ENCODE measurements at regions not wholly inside any gene's neighbourhood (a gene's known extent, or its start where the extent isn't known, plus 50 kb on each side); places are given as distances from the start of the nearest gene placed in this dataset.

GRCh38 chrX:4175221-4175620 is 461.8 kb upstream of the PRKX start:
- BruUV-seq (replicated peaks): no TSS peak
- DNase-seq (ENCODE audit: low read depth, low spot score) (no peak), FAIRE-seq (no peak)
- Histone ChIP-seq H3K27ac (ENCODE audit: insufficient read depth, low read depth, low read length) (no peak overlapping the region), H3K36me3 (ENCODE audit: control insufficient read depth in 2 of 2, extremely low read depth in 1 of 2, insufficient read depth in 2 of 2, low read length in 2 of 2) (no peaks in the 10 kb centered on the region), H4K20me1 (replicated peaks; ENCODE audit: control insufficient read depth, extremely low read depth, insufficient read depth, low read length) (no peaks in the 10 kb centered on the region), H3K79me2 (ENCODE audit: control insufficient read depth, insufficient read depth, low read length) (no peaks in the 10 kb centered on the region), H3K9ac (replicated peaks; ENCODE audit: extremely low read depth, insufficient read depth, low read length) (no peak overlapping the region), H3K27me3 (ENCODE audit: control insufficient read depth in 2 of 2, insufficient read depth in 2 of 2, low read length in 2 of 2) (no peaks in the 10 kb centered on the region), H3K4me3 (replicated peaks in 1 of 3; ENCODE audit: insufficient read depth in 1 of 3, low read depth in 1 of 3, low read length in 3 of 3) (no peak overlapping the region), H3K4me1 (ENCODE audit: control insufficient read depth, extremely low read depth, insufficient read depth, low read length) (no peaks in the 10 kb centered on the region), H3K9me1 (replicated peaks; ENCODE audit: control insufficient read depth, extremely low read depth, insufficient read depth, low read length) (no peaks in the 10 kb centered on the region), H2AFZ (ENCODE audit: low read depth, low read length) (no peak overlapping the region), H3K9me3 (replicated peaks; ENCODE audit: control insufficient read depth, insufficient read depth, low read length) (no peaks in the 10 kb centered on the region), H3K4me2 (ENCODE audit: insufficient read depth, low read length) (no peak overlapping the region)
- ChIA-PET POLR2A (no interaction called here), CTCF (no interaction called here)
- dilution Hi-C loops (cut with MboI; ENCODE audit: extremely low pct_ligation_motif_present, low sequenced_read_pairs) (no loop called here), intact Hi-C loops (cut with micrococcal nuclease) (no loop called here)
- TF ChIP-seq MYC (IDR thresholded peaks at IDR 0.05; ENCODE audit: low read depth, low read length) (no peak), EZH2 (IDR thresholded peaks at IDR 0.05; ENCODE audit: borderline replicate concordance, low read depth, low read length, severe bottlenecking) (no peak), POLR2A (IDR thresholded peaks at IDR 0.05; ENCODE audit: low read depth, low read length) (no peak), GATA2 (IDR thresholded peaks at IDR 0.05; ENCODE audit: insufficient read depth, insufficient read length, low read depth, low read length) (no peak), FOS (IDR thresholded peaks at IDR 0.05; ENCODE audit: borderline replicate concordance, insufficient read depth, low read length) (no peak), POLR2AphosphoS5 (IDR thresholded peaks at IDR 0.05; ENCODE audit: insufficient read depth, low read depth, low read length) (no peak), JUN (IDR thresholded peaks at IDR 0.05; ENCODE audit: borderline replicate concordance, insufficient read depth, insufficient read length, low read depth) (no peak)
- TF ChIP-seq, protein P1, sequence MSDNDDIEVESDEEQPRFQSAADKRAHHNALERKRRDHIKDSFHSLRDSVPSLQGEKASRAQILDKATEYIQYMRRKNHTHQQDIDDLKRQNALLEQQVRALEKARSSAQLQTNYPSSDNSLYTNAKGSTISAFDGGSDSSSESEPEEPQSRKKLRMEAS (IDR thresholded peaks at IDR 0.05; ENCODE audit: insufficient read depth, insufficient read length): no peak
- TF ChIP-seq, protein P2, sequence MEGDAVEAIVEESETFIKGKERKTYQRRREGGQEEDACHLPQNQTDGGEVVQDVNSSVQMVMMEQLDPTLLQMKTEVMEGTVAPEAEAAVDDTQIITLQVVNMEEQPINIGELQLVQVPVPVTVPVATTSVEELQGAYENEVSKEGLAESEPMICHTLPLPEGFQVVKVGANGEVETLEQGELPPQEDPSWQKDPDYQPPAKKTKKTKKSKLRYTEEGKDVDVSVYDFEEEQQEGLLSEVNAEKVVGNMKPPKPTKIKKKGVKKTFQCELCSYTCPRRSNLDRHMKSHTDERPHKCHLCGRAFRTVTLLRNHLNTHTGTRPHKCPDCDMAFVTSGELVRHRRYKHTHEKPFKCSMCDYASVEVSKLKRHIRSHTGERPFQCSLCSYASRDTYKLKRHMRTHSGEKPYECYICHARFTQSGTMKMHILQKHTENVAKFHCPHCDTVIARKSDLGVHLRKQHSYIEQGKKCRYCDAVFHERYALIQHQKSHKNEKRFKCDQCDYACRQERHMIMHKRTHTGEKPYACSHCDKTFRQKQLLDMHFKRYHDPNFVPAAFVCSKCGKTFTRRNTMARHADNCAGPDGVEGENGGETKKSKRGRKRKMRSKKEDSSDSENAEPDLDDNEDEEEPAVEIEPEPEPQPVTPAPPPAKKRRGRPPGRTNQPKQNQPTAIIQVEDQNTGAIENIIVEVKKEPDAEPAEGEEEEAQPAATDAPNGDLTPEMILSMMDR (IDR thresholded peaks at IDR 0.05; ENCODE audit: extremely low read depth in 1 of 2, insufficient read depth in 1 of 2, low read depth in 1 of 2, low read length in 2 of 2): no peak
